ENCODE measurements at regions not wholly inside any gene's neighbourhood (a gene's known extent, or its start where the extent isn't known, plus 50 kb on each side); places are given as distances from the start of the nearest gene placed in this dataset.
A peak's percentile ranks its signal among the peaks of the same experiment; 100 is the strongest.
"Not testable (repeated sequence)": the region's sequence is repeated elsewhere in the genome, so short reads cannot be mapped to it uniquely, and the experiment has no call there.

DNA sequence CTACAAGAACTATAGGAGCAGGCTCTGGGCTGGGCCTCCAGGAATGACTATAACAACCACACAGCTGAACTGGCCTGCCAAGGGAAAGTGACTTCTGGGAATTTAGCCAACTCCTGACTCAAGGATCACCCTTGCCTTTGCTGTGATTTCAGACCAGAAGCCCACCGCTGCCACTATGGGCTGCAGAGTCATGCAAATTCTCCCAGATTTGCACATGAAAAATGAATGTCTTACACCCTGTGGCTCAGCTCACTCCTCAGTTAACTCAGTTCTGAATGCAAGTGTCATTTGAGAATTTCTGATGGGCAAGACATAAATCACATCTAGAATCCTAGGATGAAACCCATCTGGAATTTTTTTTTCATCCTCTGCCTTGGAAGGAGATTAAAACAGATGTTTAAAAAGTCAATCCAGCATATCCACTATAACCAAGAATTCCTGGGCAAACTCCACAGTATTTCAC is 186.5 kb upstream of the BET1 start:
- FAIRE-seq, result no peak
- no peaks in the 10 kb centered on the region for H3K9me3 ChIP-seq (ENCODE audit: control insufficient read depth in 2 of 3, insufficient read depth in 1 of 3, low read length in 3 of 3)
- H3K27me3 ChIP-seq (ENCODE audit: control insufficient read depth, insufficient read depth, low read length), result no peaks in the 10 kb centered on the region
- H3K9ac ChIP-seq (ENCODE audit: low read length in 3 of 3), result no peak overlapping the region
- no peaks in the 10 kb centered on the region for H3K4me1 ChIP-seq (ENCODE audit: control insufficient read depth in 2 of 3, insufficient read depth in 2 of 3, low read depth in 1 of 3, low read length in 3 of 3)
- no peak overlapping the region for H3K4me3 ChIP-seq (ENCODE audit: low read length in 3 of 3)
- peak in 3 of 5 donors; percentile 12 to 34 (median 16) for DNase-seq
- H3K27ac ChIP-seq (ENCODE audit: low read depth in 2 of 2, low read length in 2 of 2), result no peak overlapping the region
- no peaks in the 10 kb centered on the region for H3K36me3 ChIP-seq (ENCODE audit: control insufficient read depth in 2 of 3, insufficient read depth in 3 of 3, low read length in 3 of 3)
- intact Hi-C loops (cut with DNase I), result no loop called here
- TF ChIP-seq, protein P1, sequence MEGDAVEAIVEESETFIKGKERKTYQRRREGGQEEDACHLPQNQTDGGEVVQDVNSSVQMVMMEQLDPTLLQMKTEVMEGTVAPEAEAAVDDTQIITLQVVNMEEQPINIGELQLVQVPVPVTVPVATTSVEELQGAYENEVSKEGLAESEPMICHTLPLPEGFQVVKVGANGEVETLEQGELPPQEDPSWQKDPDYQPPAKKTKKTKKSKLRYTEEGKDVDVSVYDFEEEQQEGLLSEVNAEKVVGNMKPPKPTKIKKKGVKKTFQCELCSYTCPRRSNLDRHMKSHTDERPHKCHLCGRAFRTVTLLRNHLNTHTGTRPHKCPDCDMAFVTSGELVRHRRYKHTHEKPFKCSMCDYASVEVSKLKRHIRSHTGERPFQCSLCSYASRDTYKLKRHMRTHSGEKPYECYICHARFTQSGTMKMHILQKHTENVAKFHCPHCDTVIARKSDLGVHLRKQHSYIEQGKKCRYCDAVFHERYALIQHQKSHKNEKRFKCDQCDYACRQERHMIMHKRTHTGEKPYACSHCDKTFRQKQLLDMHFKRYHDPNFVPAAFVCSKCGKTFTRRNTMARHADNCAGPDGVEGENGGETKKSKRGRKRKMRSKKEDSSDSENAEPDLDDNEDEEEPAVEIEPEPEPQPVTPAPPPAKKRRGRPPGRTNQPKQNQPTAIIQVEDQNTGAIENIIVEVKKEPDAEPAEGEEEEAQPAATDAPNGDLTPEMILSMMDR (IDR thresholded peaks at IDR 0.05; ENCODE audit: borderline replicate concordance, extremely low read depth, insufficient read depth), result no peak

DNA sequence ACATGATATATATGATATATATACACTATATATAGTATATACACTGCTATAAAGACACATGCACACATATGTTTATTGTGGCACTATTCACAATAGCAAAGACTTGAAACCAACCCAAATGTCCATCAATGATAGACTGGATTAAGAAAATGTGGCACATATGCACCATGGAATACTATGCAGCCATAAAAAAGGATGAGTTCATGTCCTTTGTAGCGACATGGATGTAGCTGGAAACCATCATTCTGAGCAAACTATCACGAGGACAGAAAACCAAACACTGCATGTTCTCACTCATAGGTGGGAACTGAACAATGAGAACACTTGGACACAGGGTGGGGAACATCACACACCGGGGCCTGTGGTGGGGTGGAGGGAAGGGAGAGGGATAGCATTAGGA is 190.3 kb upstream of the BET1 start:
- H3K9ac ChIP-seq (ENCODE audit: low read length in 3 of 3); FAIRE-seq; H3K9me3 ChIP-seq (ENCODE audit: control insufficient read depth in 2 of 3, insufficient read depth in 1 of 3, low read length in 3 of 3); intact Hi-C loops (cut with DNase I); H3K4me1 ChIP-seq (ENCODE audit: control insufficient read depth in 2 of 3, insufficient read depth in 2 of 3, low read depth in 1 of 3, low read length in 3 of 3); H3K36me3 ChIP-seq (ENCODE audit: control insufficient read depth in 2 of 3, insufficient read depth in 3 of 3, low read length in 3 of 3); H3K27me3 ChIP-seq (ENCODE audit: control insufficient read depth, insufficient read depth, low read length); H3K27ac ChIP-seq (ENCODE audit: low read depth in 2 of 2, low read length in 2 of 2); DNase-seq; H3K4me3 ChIP-seq (ENCODE audit: low read length in 3 of 3): not testable (repeated sequence)

DNA sequence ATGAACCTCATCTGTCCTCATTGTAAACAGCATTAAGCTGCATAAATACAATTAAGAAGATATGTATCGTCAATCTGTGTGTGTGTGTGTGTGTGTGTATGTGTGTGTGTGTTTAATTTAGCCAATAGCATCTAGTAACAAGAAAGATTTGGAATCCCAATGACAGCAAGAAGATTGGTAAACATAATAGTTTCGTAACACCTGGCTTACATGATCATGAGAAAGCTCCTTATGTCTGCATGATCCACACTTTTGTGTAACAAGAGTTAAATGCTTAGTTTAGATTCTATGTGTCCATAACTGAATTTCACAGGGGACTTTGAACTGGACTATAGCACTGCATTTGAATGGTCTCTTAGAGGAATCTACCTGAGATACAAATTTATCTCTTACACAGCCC is 191.0 kb upstream of the BET1 start:
- intact Hi-C loops (cut with DNase I), result no loop called here
- no peaks in the 10 kb centered on the region for H3K4me1 ChIP-seq (ENCODE audit: control insufficient read depth in 2 of 3, insufficient read depth in 2 of 3, low read depth in 1 of 3, low read length in 3 of 3)
- TF ChIP-seq, protein P1 (IDR thresholded peaks at IDR 0.05; ENCODE audit: borderline replicate concordance, extremely low read depth, insufficient read depth), result no peak
- no peaks in the 10 kb centered on the region for H3K27me3 ChIP-seq (ENCODE audit: control insufficient read depth, insufficient read depth, low read length)
- no peak overlapping the region for H3K9ac ChIP-seq (ENCODE audit: low read length in 3 of 3)
- DNase-seq (no peak), FAIRE-seq (no peak)
- H3K27ac ChIP-seq (ENCODE audit: low read depth in 2 of 2, low read length in 2 of 2), result no peak overlapping the region
- H3K9me3 ChIP-seq (ENCODE audit: control insufficient read depth in 2 of 3, insufficient read depth in 1 of 3, low read length in 3 of 3), result no peaks in the 10 kb centered on the region
- H3K4me3 ChIP-seq (ENCODE audit: low read length in 3 of 3), result no peak overlapping the region
- H3K36me3 ChIP-seq (ENCODE audit: control insufficient read depth in 2 of 3, insufficient read depth in 3 of 3, low read length in 3 of 3), result no peaks in the 10 kb centered on the region

DNA sequence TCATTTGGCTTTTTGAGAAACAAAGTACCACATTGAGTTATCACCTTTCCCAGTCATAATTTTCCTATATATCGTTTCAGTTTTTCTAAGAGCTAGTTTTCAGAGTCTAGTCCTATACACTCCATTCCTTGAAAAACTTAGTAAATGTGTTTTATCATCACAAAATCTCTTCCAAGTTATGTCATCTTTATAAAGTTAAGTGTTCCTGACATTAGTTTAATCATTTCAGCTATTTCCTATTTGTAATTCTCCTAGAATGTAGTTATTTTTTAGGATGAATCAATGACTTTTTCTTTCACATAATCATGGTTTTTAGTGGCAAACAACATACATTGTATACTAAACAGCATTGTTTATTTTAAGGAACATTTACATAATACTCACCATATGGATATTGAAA is 191.7 kb upstream of the BET1 start:
- intact Hi-C loops (cut with DNase I), result no loop called here
- no peak overlapping the region for H3K4me3 ChIP-seq (ENCODE audit: low read length in 3 of 3)
- H3K4me1 ChIP-seq (ENCODE audit: control insufficient read depth in 2 of 3, insufficient read depth in 2 of 3, low read depth in 1 of 3, low read length in 3 of 3), result no peaks in the 10 kb centered on the region
- no peaks in the 10 kb centered on the region for H3K27me3 ChIP-seq (ENCODE audit: control insufficient read depth, insufficient read depth, low read length)
- no peak overlapping the region for H3K9ac ChIP-seq (ENCODE audit: low read length in 3 of 3)
- DNase-seq (no peak), FAIRE-seq (no peak)
- no peaks in the 10 kb centered on the region for H3K36me3 ChIP-seq (ENCODE audit: control insufficient read depth in 2 of 3, insufficient read depth in 3 of 3, low read length in 3 of 3)
- no peak overlapping the region for H3K27ac ChIP-seq (ENCODE audit: low read depth in 2 of 2, low read length in 2 of 2)
- no peaks in the 10 kb centered on the region for H3K9me3 ChIP-seq (ENCODE audit: control insufficient read depth in 2 of 3, insufficient read depth in 1 of 3, low read length in 3 of 3)
- TF ChIP-seq, protein P1 (IDR thresholded peaks at IDR 0.05; ENCODE audit: borderline replicate concordance, extremely low read depth, insufficient read depth), result no peak
